ENCODE measurements at regions not wholly inside any gene's neighbourhood (a gene's known extent, or its start where the extent isn't known, plus 50 kb on each side); places are given as distances from the start of the nearest gene placed in this dataset.

DNA sequence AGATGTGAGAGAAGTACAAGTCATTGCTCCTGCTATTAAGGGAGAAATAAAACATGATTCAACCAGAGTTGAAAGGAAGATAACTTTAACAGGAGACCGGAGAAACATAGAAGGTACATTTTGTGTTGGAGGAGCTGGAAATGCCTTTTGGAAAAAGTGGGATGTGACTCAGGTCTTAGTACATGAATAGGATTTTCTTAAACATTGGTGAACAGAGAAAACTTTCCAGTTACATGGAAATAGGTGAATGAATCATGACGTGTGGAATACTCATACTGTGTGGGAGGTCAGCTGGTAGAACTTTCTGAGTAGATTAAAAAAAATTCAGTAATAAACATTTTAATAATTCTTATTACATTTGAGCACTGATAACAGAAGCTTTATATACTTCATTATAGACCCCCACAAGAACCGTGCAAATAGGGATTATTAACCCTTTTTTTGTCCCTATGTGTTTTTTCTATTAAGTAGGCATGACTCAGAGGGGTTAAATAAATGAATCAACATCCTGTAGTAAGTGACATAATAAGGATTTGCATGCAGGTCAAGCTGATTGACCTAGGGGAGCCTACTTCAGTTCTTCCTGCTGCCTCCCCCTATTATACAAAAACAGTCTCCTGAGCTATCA lies 710.5 kb downstream of the NOVA1 start:
- Histone ChIP-seq H3K4me1 (ENCODE audit: control insufficient read depth, extremely low read depth, insufficient read depth, low read length) (peaks cover 18% of the 10 kb centered on the region), H3K27me3 (ENCODE audit: control insufficient read depth in 2 of 2, insufficient read depth in 2 of 2, low read length in 2 of 2) (no peaks in the 10 kb centered on the region), H3K9me1 (replicated peaks; ENCODE audit: control insufficient read depth, extremely low read depth, insufficient read depth, low read length) (no peaks in the 10 kb centered on the region), H3K27ac (ENCODE audit: insufficient read depth, low read depth, low read length) (no peak overlapping the region), H3K4me3 (replicated peaks in 1 of 3; ENCODE audit: insufficient read depth in 1 of 3, low read depth in 1 of 3, low read length in 3 of 3) (no peak overlapping the region), H3K9ac (replicated peaks; ENCODE audit: extremely low read depth, insufficient read depth, low read length) (no peak overlapping the region), H2AFZ (ENCODE audit: low read depth, low read length) (peak overlapping the region; percentile 5), H3K9me3 (replicated peaks; ENCODE audit: control insufficient read depth, insufficient read depth, low read length) (no peaks in the 10 kb centered on the region), H4K20me1 (replicated peaks; ENCODE audit: control insufficient read depth, extremely low read depth, insufficient read depth, low read length) (no peaks in the 10 kb centered on the region), H3K79me2 (ENCODE audit: control insufficient read depth, insufficient read depth, low read length) (no peaks in the 10 kb centered on the region), H3K36me3 (ENCODE audit: control insufficient read depth in 2 of 2, extremely low read depth in 1 of 2, insufficient read depth in 2 of 2, low read length in 2 of 2) (no peaks in the 10 kb centered on the region), H3K4me2 (ENCODE audit: insufficient read depth, low read length) (peak overlapping the region; percentile 34)
- FAIRE-seq = peak; percentile 15
- TF ChIP-seq EZH2 (IDR thresholded peaks at IDR 0.05; ENCODE audit: borderline replicate concordance, low read depth, low read length, severe bottlenecking) (no peak), FOS (IDR thresholded peaks at IDR 0.05; ENCODE audit: borderline replicate concordance, insufficient read depth, low read length) (peak; percentile 85), JUN (IDR thresholded peaks at IDR 0.05; ENCODE audit: borderline replicate concordance, insufficient read depth, insufficient read length, low read depth) (peak; percentile 32)
- no TSS peak for BruUV-seq (replicated peaks)
- DNase-seq (ENCODE audit: low read depth, low spot score) = peak; percentile 53
- ChIA-PET POLR2A (no interaction called here), CTCF (interaction anchor here (1.6 kb wide), 1 partner anchor 26 kb away, joined by 5 read pairs; no protein-coding TSS in a partner anchor)
- intact Hi-C loops (cut with micrococcal nuclease) (no loop called here), dilution Hi-C loops (cut with MboI; ENCODE audit: extremely low pct_ligation_motif_present, low sequenced_read_pairs) (no loop called here)

DNA sequence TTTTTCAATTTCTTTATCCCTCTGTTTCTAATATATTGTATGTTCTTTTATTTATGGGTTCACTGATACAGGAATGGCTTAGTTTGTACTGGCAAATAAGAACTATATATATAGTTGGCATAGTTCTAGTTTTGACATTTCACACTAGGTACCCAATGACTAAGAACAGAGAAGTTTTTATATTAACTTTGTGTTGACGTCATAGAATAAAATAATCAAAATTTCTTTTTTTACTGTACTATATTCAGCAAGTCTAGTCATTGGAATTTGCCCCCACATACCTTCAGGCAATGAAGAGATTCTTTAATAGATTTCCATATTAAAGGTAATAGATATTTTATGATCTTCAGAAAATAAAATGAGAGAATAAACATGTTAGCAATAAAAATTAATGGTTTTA lies 713.2 kb downstream of the NOVA1 start:
- FAIRE-seq = no peak
- Histone ChIP-seq H3K4me2 (ENCODE audit: insufficient read depth, low read length) (no peak overlapping the region), H2AFZ (ENCODE audit: low read depth, low read length) (no peak overlapping the region), H4K20me1 (replicated peaks; ENCODE audit: control insufficient read depth, extremely low read depth, insufficient read depth, low read length) (no peaks in the 10 kb centered on the region), H3K4me1 (ENCODE audit: control insufficient read depth, extremely low read depth, insufficient read depth, low read length) (peaks cover 18% of the 10 kb centered on the region), H3K9me3 (replicated peaks; ENCODE audit: control insufficient read depth, insufficient read depth, low read length) (no peaks in the 10 kb centered on the region), H3K36me3 (ENCODE audit: control insufficient read depth in 2 of 2, extremely low read depth in 1 of 2, insufficient read depth in 2 of 2, low read length in 2 of 2) (no peaks in the 10 kb centered on the region), H3K9me1 (replicated peaks; ENCODE audit: control insufficient read depth, extremely low read depth, insufficient read depth, low read length) (no peaks in the 10 kb centered on the region), H3K79me2 (ENCODE audit: control insufficient read depth, insufficient read depth, low read length) (no peaks in the 10 kb centered on the region), H3K27ac (ENCODE audit: insufficient read depth, low read depth, low read length) (no peak overlapping the region), H3K4me3 (replicated peaks in 1 of 3; ENCODE audit: insufficient read depth in 1 of 3, low read depth in 1 of 3, low read length in 3 of 3) (no peak overlapping the region), H3K9ac (replicated peaks; ENCODE audit: extremely low read depth, insufficient read depth, low read length) (no peak overlapping the region), H3K27me3 (ENCODE audit: control insufficient read depth in 2 of 2, insufficient read depth in 2 of 2, low read length in 2 of 2) (no peaks in the 10 kb centered on the region)
- dilution Hi-C loops (cut with MboI; ENCODE audit: extremely low pct_ligation_motif_present, low sequenced_read_pairs) = no loop called here
- no TSS peak for BruUV-seq (replicated peaks)
- no peak for TF ChIP-seq JUN (IDR thresholded peaks at IDR 0.05; ENCODE audit: borderline replicate concordance, insufficient read depth, insufficient read length, low read depth)
- POLR2A ChIA-PET = no interaction called here
- CTCF ChIA-PET = interaction anchor here (1.2 kb wide), 1 partner anchor 50 kb away, joined by 3 read pairs; no protein-coding TSS in a partner anchor
- intact Hi-C loops (cut with micrococcal nuclease) = no loop called here
- no peak for DNase-seq (ENCODE audit: low read depth, low spot score)
